Cardiac fibroblast (primary cell): ENCODE measurements at regions not wholly inside any gene's neighbourhood (a gene's known extent, or its start where the extent isn't known, plus 50 kb on each side); places are given as distances from the start of the nearest gene placed in this dataset.
"Not testable (repeated sequence)": the region's sequence is repeated elsewhere in the genome, so short reads cannot be mapped to it uniquely, and the experiment has no call there.

Source experiments
- DNase-seq, 2 donors: peaks; one replicate each; pipeline versions ENCODE4 v3.0.0 to v3.0.0-alpha.2; 2010; ENCODE audit warnings: low read depth in 2 of 2
- H3K4me3 ChIP-seq, 2 donors: replicated peaks in 1 of 2; 1 replicate in 1 of 2; 2 replicates in 1 of 2; pipeline ENCODE4 v1.5.1; 2011; ENCODE audit warnings: low read depth in 2 of 2, low read length in 2 of 2, mild to moderate bottlenecking in 2 of 2, moderate library complexity in 1 of 2
- CTCF ChIP-seq: IDR thresholded peaks from one replicate; pipeline ENCODE4 v1.5.1; 2011; ENCODE audit warnings: low read depth, mild to moderate bottlenecking, low read length, inconsistent platforms

GRCh38 chrX:114272096-114272686 is 311.7 kb upstream of the HTR2C start:
- no peak for TF ChIP-seq CTCF
- no peak overlapping the region for H3K4me3 ChIP-seq
- DNase-seq, result no peak

GRCh38 chrX:114270371-114270770 is 313.5 kb upstream of the HTR2C start:
- not testable (repeated sequence) for H3K4me3 ChIP-seq, DNase-seq

- TF ChIP-seq CTCF, result no peak
- no peak for DNase-seq
- H3K4me3 ChIP-seq, result no peak overlapping the region
Observed at GRCh38 chrX:114268643-114269042, 315.2 kb upstream of the HTR2C start.

- DNase-seq, result no peak
- TF ChIP-seq CTCF, result no peak
- H3K4me3 ChIP-seq, result no peak overlapping the region
Observed at GRCh38 chrX:114267142-114267541, 316.7 kb upstream of the HTR2C start.

DNA sequence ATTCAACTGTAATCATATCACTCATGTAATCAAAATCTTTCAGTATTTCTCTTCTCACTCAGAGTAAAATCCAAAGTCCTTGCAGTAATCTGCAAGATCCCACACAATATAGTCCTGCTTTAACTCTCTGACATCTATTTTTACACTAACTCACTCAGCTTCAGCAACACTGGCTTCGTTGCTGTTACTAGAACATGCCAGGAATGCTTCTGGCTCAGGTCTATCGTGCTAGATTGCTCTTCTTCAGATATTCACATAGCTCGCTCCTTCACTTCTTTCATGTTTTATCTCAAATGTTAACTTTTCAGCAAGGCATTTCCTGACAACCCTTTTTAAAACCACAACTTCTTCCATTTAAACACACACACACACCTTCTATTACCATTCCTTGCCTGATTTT is 331.7 kb upstream of the HTR2C start:
- no peak overlapping the region for H3K4me3 ChIP-seq
- no peak for DNase-seq

GRCh38 chrX:114251575-114251974 is 332.3 kb upstream of the HTR2C start:
- no peak for DNase-seq
- TF ChIP-seq CTCF, result no peak

More for the DNA sequence above, 331.7 kb upstream of the HTR2C start:
- no peak for TF ChIP-seq CTCF

GRCh38 chrX:114221445-114221844 is 362.4 kb upstream of the HTR2C start:
- H3K4me3 ChIP-seq, result no peak overlapping the region
- TF ChIP-seq CTCF, result no peak
- DNase-seq, result no peak

More at GRCh38 chrX:114251575-114251974, 332.3 kb upstream of the HTR2C start:
- H3K4me3 ChIP-seq, result no peak overlapping the region
